Mesendoderm (in vitro differentiated cells): ENCODE measurements at regions not wholly inside any gene's neighbourhood (a gene's known extent, or its start where the extent isn't known, plus 50 kb on each side); places are given as distances from the start of the nearest gene placed in this dataset.
"Not testable (repeated sequence)": the region's sequence is repeated elsewhere in the genome, so short reads cannot be mapped to it uniquely, and the experiment has no call there.

Source experiments
- DNase-seq: peaks from one replicate; pipeline ENCODE4 v3.0.0; 2013
- H2AK5ac ChIP-seq: 2 replicates; pipeline ENCODE4 v1.6.1; 2013; ENCODE audit warnings: low read length, inconsistent platforms
- H2BK120ac ChIP-seq: 2 replicates; pipeline ENCODE4 v1.6.1; 2013; ENCODE audit warnings: low read depth, mild to moderate bottlenecking, low read length, moderate library complexity, mixed read lengths
- H2BK15ac ChIP-seq: replicated peaks from 2 replicates; pipeline ENCODE4 v1.6.1; 2013; ENCODE audit warnings: low read depth, mild to moderate bottlenecking, moderate library complexity
- H2BK5ac ChIP-seq: 2 replicates; pipeline ENCODE4 v1.6.1; 2013; ENCODE audit warnings: low read length, inconsistent platforms
- H3K18ac ChIP-seq: 2 replicates; pipeline ENCODE4 v1.6.1; 2013; ENCODE audit warnings: mild to moderate bottlenecking, low read length, mixed read lengths
- H3K23ac ChIP-seq: one replicate; pipeline ENCODE4 v1.6.1; 2013; ENCODE audit warnings: low read length
- H3K27ac ChIP-seq: 2 replicates; pipeline ENCODE4 v1.5.1; 2013; ENCODE audit warnings: low read depth, mild to moderate bottlenecking, inconsistent platforms, low read length, moderate library complexity
- H3K27me3 ChIP-seq: 2 replicates; pipeline ENCODE4 v1.6.1; 2013; ENCODE audit warnings: low read length, control low read depth, mild to moderate bottlenecking, inconsistent platforms; ENCODE audit not compliant: insufficient read depth, poor library complexity
- H3K36me3 ChIP-seq: 2 replicates; pipeline ENCODE4 v1.6.1; 2013; ENCODE audit warnings: low read length, inconsistent platforms; ENCODE audit not compliant: control insufficient read depth, insufficient read depth
- H3K4ac ChIP-seq: one replicate; pipeline ENCODE4 v1.6.1; 2013; ENCODE audit warnings: low read depth, mild to moderate bottlenecking, low read length, moderate library complexity
- H3K4me1 ChIP-seq: 2 replicates; pipeline ENCODE4 v1.6.1; 2013; ENCODE audit warnings: low read depth, low read length, inconsistent platforms; ENCODE audit not compliant: control insufficient read depth
- H3K4me2 ChIP-seq: 2 replicates; pipeline ENCODE4 v1.6.1; 2013; ENCODE audit warnings: low read length
- H3K4me3 ChIP-seq: 2 replicates; pipeline ENCODE4 v1.5.1; 2013; ENCODE audit warnings: mild to moderate bottlenecking, low read length
- H3K56ac ChIP-seq: one replicate; pipeline ENCODE4 v1.6.1; 2013; ENCODE audit warnings: low read length
- H3K79me1 ChIP-seq: 2 replicates; pipeline ENCODE4 v1.6.1; 2013; ENCODE audit warnings: low read length, inconsistent platforms
- H3K79me2 ChIP-seq: 2 replicates; pipeline ENCODE4 v1.6.1; 2013; ENCODE audit warnings: mild to moderate bottlenecking, low read length; ENCODE audit not compliant: control insufficient read depth, insufficient read depth
- H3K9ac ChIP-seq: 2 replicates; pipeline ENCODE4 v1.6.1; 2013; ENCODE audit warnings: low read length, inconsistent platforms
- H4K5ac ChIP-seq: one replicate; pipeline ENCODE4 v1.6.1; 2013; ENCODE audit warnings: low read length
- H4K8ac ChIP-seq: one replicate; pipeline ENCODE4 v1.6.1; 2013; ENCODE audit warnings: low read depth, mild to moderate bottlenecking, control low read depth, low read length, moderate library complexity
- WGBS: extraction: QIAGEN DNeasy Blood & Tissue Kit; methylation state at CpG from one replicate; pipeline ENCODE4 v1.1.7; 2013; ENCODE audit warnings: low lambda C conversion rate, missing lambda C conversion rate; ENCODE audit not compliant: insufficient coverage; ENCODE audit errors: extremely low coverage; 5-methylcytosine and 5-hydroxymethylcytosine counted together

- H3K56ac ChIP-seq, H3K18ac ChIP-seq, H3K4ac ChIP-seq, H2BK120ac ChIP-seq, H3K27ac ChIP-seq, H2BK5ac ChIP-seq, H4K8ac ChIP-seq, H3K27me3 ChIP-seq, H3K4me1 ChIP-seq, H3K4me2 ChIP-seq, DNase-seq, H3K4me3 ChIP-seq, H2BK15ac ChIP-seq, H3K79me1 ChIP-seq, H3K9ac ChIP-seq, H3K23ac ChIP-seq, H3K79me2 ChIP-seq, H3K36me3 ChIP-seq, H4K5ac ChIP-seq, H2AK5ac ChIP-seq: not testable (repeated sequence)
- WGBS, result no CpG with 5 or more reads among the region's 12 CpGs
Observed at GRCh38 chr2:128679680-128680079, 361.0 kb upstream of the HS6ST1 start.

GRCh38 chr2:128681507-128681906 lies 362.8 kb upstream of the HS6ST1 start:
- Histone ChIP-seq H2AK5ac (no peak overlapping the region), H3K23ac (no peak overlapping the region), H2BK120ac (no peak overlapping the region), H3K36me3 (no peaks in the 10 kb centered on the region), H3K79me1 (no peaks in the 10 kb centered on the region), H3K27ac (no peak overlapping the region), H2BK5ac (no peak overlapping the region), H2BK15ac (no peak overlapping the region), H4K8ac (no peak overlapping the region), H3K9ac (no peak overlapping the region), H3K4me3 (no peak overlapping the region), H3K79me2 (no peaks in the 10 kb centered on the region), H3K27me3 (no peaks in the 10 kb centered on the region), H3K4me1 (no peaks in the 10 kb centered on the region), H3K56ac (no peak overlapping the region), H3K4ac (no peak overlapping the region), H3K4me2 (no peak overlapping the region), H4K5ac (no peak overlapping the region), H3K18ac (no peak overlapping the region)
- DNase-seq, result peak; percentile 33
- no CpG with 5 or more reads among the region's 5 CpGs for WGBS

GRCh38 chr2:128682266-128682665 lies 363.6 kb upstream of the HS6ST1 start:
- H3K9ac ChIP-seq, result no peak overlapping the region
- H3K4me2 ChIP-seq, result no peak overlapping the region
- no peak overlapping the region for H4K8ac ChIP-seq
- H4K5ac ChIP-seq, result no peak overlapping the region
- H3K36me3 ChIP-seq, result no peaks in the 10 kb centered on the region
- H2AK5ac ChIP-seq, result no peak overlapping the region
- no peak overlapping the region for H3K4me3 ChIP-seq
- H3K18ac ChIP-seq, result no peak overlapping the region
- no peak overlapping the region for H2BK120ac ChIP-seq
- no peak overlapping the region for H3K23ac ChIP-seq
- DNase-seq, result no peak
- H3K27me3 ChIP-seq, result no peaks in the 10 kb centered on the region
- WGBS, result no CpG with 5 or more reads among the region's 7 CpGs
- no peak overlapping the region for H2BK5ac ChIP-seq
- H3K79me1 ChIP-seq, result no peaks in the 10 kb centered on the region
- H3K56ac ChIP-seq, result no peak overlapping the region
- H3K4me1 ChIP-seq, result no peaks in the 10 kb centered on the region
- no peak overlapping the region for H3K27ac ChIP-seq
- no peaks in the 10 kb centered on the region for H3K79me2 ChIP-seq
- no peak overlapping the region for H3K4ac ChIP-seq
- no peak overlapping the region for H2BK15ac ChIP-seq

- no peaks in the 10 kb centered on the region for H3K79me2 ChIP-seq
- no peak overlapping the region for H3K9ac ChIP-seq
- no peaks in the 10 kb centered on the region for H3K36me3 ChIP-seq
- no peaks in the 10 kb centered on the region for H3K4me1 ChIP-seq
- H3K79me1 ChIP-seq, result no peaks in the 10 kb centered on the region
- H3K4ac ChIP-seq, result no peak overlapping the region
- no peak overlapping the region for H3K4me3 ChIP-seq
- no peaks in the 10 kb centered on the region for H3K27me3 ChIP-seq
- no peak overlapping the region for H2BK120ac ChIP-seq
- no peak overlapping the region for H2BK15ac ChIP-seq
- no peak overlapping the region for H2AK5ac ChIP-seq
- no peak overlapping the region for H2BK5ac ChIP-seq
- H3K18ac ChIP-seq, result no peak overlapping the region
- no peak for DNase-seq
- H3K27ac ChIP-seq, result no peak overlapping the region
- no peak overlapping the region for H4K8ac ChIP-seq
- H3K23ac ChIP-seq, result no peak overlapping the region
- no peak overlapping the region for H4K5ac ChIP-seq
- no peak overlapping the region for H3K56ac ChIP-seq
- no peak overlapping the region for H3K4me2 ChIP-seq
- WGBS, result no CpG with 5 or more reads among the region's 13 CpGs
Observed at GRCh38 chr2:128682729-128683284, 364.1 kb upstream of the HS6ST1 start.

GRCh38 chr2:128684523-128684922 lies 365.9 kb upstream of the HS6ST1 start:
- no peaks in the 10 kb centered on the region for H3K4me1 ChIP-seq
- H3K4me2 ChIP-seq, result no peak overlapping the region
- H3K27me3 ChIP-seq, result no peaks in the 10 kb centered on the region
- H3K56ac ChIP-seq, result no peak overlapping the region
- no peak overlapping the region for H3K23ac ChIP-seq
- H3K27ac ChIP-seq, result no peak overlapping the region
- no peak overlapping the region for H4K5ac ChIP-seq
- no peak overlapping the region for H2BK5ac ChIP-seq
- no peaks in the 10 kb centered on the region for H3K36me3 ChIP-seq
- DNase-seq, result no peak
- H2BK120ac ChIP-seq, result no peak overlapping the region
- H3K4ac ChIP-seq, result no peak overlapping the region
- no peak overlapping the region for H3K9ac ChIP-seq
- H3K79me1 ChIP-seq, result no peaks in the 10 kb centered on the region
- WGBS, result no CpG with 5 or more reads among the region's 2 CpGs
- no peak overlapping the region for H2AK5ac ChIP-seq
- H3K4me3 ChIP-seq, result no peak overlapping the region
- no peak overlapping the region for H4K8ac ChIP-seq
- no peak overlapping the region for H3K18ac ChIP-seq
- no peaks in the 10 kb centered on the region for H3K79me2 ChIP-seq
- no peak overlapping the region for H2BK15ac ChIP-seq

GRCh38 chr2:128685841-128686496 lies 367.3 kb upstream of the HS6ST1 start:
- Histone ChIP-seq H3K27me3 (no peaks in the 10 kb centered on the region), H3K18ac (no peak overlapping the region), H3K36me3 (no peaks in the 10 kb centered on the region), H4K5ac (no peak overlapping the region), H3K23ac (no peak overlapping the region), H4K8ac (no peak overlapping the region), H3K4me1 (no peaks in the 10 kb centered on the region), H3K79me2 (no peaks in the 10 kb centered on the region), H3K4me3 (no peak overlapping the region), H3K56ac (no peak overlapping the region), H2BK15ac (no peak overlapping the region), H2BK120ac (no peak overlapping the region), H2AK5ac (no peak overlapping the region), H3K9ac (no peak overlapping the region), H3K4me2 (no peak overlapping the region), H2BK5ac (no peak overlapping the region), H3K79me1 (no peaks in the 10 kb centered on the region), H3K4ac (no peak overlapping the region), H3K27ac (no peak overlapping the region)
- WGBS, result no CpG with 5 or more reads among the region's 10 CpGs
- DNase-seq, result no peak
